22Rv1 (cell line): ENCODE measurements at regions not wholly inside any gene's neighbourhood (a gene's known extent, or its start where the extent isn't known, plus 50 kb on each side); places are given as distances from the start of the nearest gene placed in this dataset.

Experiments used
- ZFX ChIP-seq: fragments of 450-650 bp; IDR thresholded peaks from 2 replicates; pipeline ENCODE4 v1.6.1; 2017; ENCODE audit warnings: antibody characterized with exemption, borderline replicate concordance
- TF ChIP-seq, protein P1 (sequence below): fragments of 450-650 bp; IDR thresholded peaks from 2 replicates; pipeline ENCODE4 v1.5.1; 2017; ENCODE audit warnings: mild to moderate bottlenecking

DNA sequence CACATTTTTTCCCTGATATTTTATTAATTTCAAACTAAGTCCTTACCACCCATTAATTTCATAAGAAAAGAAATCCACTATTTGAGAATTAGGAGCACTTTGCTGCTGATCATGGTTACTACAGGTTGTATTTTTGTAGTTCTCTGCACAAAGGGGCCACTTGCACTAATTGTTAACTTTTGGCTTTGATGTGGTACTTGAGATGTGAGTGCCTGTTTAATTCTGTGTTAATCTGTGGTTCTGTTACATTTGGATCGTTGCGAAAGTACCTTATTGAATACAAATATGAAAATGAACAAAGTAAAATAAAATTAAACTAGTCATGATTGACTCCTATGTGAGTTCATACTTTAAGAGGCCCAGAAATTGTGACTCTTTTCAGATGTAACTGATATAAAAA is 374.9 kb upstream of the RGS6 start:
- TF ChIP-seq, protein P1, sequence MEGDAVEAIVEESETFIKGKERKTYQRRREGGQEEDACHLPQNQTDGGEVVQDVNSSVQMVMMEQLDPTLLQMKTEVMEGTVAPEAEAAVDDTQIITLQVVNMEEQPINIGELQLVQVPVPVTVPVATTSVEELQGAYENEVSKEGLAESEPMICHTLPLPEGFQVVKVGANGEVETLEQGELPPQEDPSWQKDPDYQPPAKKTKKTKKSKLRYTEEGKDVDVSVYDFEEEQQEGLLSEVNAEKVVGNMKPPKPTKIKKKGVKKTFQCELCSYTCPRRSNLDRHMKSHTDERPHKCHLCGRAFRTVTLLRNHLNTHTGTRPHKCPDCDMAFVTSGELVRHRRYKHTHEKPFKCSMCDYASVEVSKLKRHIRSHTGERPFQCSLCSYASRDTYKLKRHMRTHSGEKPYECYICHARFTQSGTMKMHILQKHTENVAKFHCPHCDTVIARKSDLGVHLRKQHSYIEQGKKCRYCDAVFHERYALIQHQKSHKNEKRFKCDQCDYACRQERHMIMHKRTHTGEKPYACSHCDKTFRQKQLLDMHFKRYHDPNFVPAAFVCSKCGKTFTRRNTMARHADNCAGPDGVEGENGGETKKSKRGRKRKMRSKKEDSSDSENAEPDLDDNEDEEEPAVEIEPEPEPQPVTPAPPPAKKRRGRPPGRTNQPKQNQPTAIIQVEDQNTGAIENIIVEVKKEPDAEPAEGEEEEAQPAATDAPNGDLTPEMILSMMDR = no peak
- no peak for TF ChIP-seq ZFX
